ENCODE measurements at regions not wholly inside any gene's neighbourhood (a gene's known extent, or its start where the extent isn't known, plus 50 kb on each side); places are given as distances from the start of the nearest gene placed in this dataset.

- no peak overlapping the region for H3K27ac ChIP-seq
- H3K4me3 ChIP-seq: no peak overlapping the region
Observed at GRCh38 chr18:68623342-68623741, 91.6 kb downstream of the TMX3 start.

GRCh38 chr18:68611311-68611710, 103.6 kb downstream of the TMX3 start:
- Histone ChIP-seq H3K27ac (no peak overlapping the region), H3K4me3 (no peak overlapping the region)

GRCh38 chr18:68608851-68609490, 105.9 kb downstream of the TMX3 start:
- Histone ChIP-seq H3K27ac (no peak overlapping the region), H3K4me3 (no peak overlapping the region)

GRCh38 chr18:68607852-68608251, 107.1 kb downstream of the TMX3 start:
- H3K27ac ChIP-seq: no peak overlapping the region

GRCh38 chr18:68604256-68604655, 110.7 kb downstream of the TMX3 start:
- no peak overlapping the region for H3K27ac ChIP-seq
- H3K4me3 ChIP-seq: no peak overlapping the region

More at GRCh38 chr18:68607852-68608251, 107.1 kb downstream of the TMX3 start:
- no peak overlapping the region for H3K4me3 ChIP-seq

- Histone ChIP-seq H3K27ac (no peak overlapping the region), H3K4me3 (no peak overlapping the region)
Observed at GRCh38 chr18:68596016-68596415, 118.9 kb downstream of the TMX3 start.

- Histone ChIP-seq H3K27ac (no peak overlapping the region), H3K4me3 (no peak overlapping the region)
Observed at GRCh38 chr18:68588169-68588568, 126.7 kb downstream of the TMX3 start.

- H3K4me3 ChIP-seq: no peak overlapping the region
- H3K27ac ChIP-seq: no peak overlapping the region
Observed at GRCh38 chr18:68583685-68584084, 131.2 kb downstream of the TMX3 start.

- H3K4me3 ChIP-seq: no peak overlapping the region
- no peak overlapping the region for H3K27ac ChIP-seq
Observed at GRCh38 chr18:68574311-68574710, 140.6 kb downstream of the TMX3 start.

GRCh38 chr18:68569936-68570335, 145.0 kb downstream of the TMX3 start:
- Histone ChIP-seq H3K27ac (no peak overlapping the region), H3K4me3 (no peak overlapping the region)

- no peak overlapping the region for H3K27ac ChIP-seq
- no peak overlapping the region for H3K4me3 ChIP-seq
Observed at GRCh38 chr18:68568364-68569155, 146.3 kb downstream of the TMX3 start.

- Histone ChIP-seq H3K4me3 (no peak overlapping the region), H3K27ac (no peak overlapping the region)
Observed at GRCh38 chr18:68566991-68567390, 147.9 kb downstream of the TMX3 start.

GRCh38 chr18:68564961-68565360, 149.9 kb downstream of the TMX3 start:
- no peak overlapping the region for H3K4me3 ChIP-seq

GRCh38 chr18:68564351-68564750, 150.6 kb downstream of the TMX3 start:
- no peak overlapping the region for H3K27ac ChIP-seq

More at GRCh38 chr18:68564961-68565360, 149.9 kb downstream of the TMX3 start:
- H3K27ac ChIP-seq: no peak overlapping the region

GRCh38 chr18:68560128-68560527, 154.8 kb downstream of the TMX3 start:
- H3K4me3 ChIP-seq: no peak overlapping the region
- H3K27ac ChIP-seq: no peak overlapping the region

More at GRCh38 chr18:68564351-68564750, 150.6 kb downstream of the TMX3 start:
- H3K4me3 ChIP-seq: no peak overlapping the region

GRCh38 chr18:68557183-68557582, 157.7 kb downstream of the TMX3 start:
- Histone ChIP-seq H3K4me3 (no peak overlapping the region), H3K27ac (no peak overlapping the region)

- no peak overlapping the region for H3K4me3 ChIP-seq
- H3K27ac ChIP-seq: no peak overlapping the region
Observed at GRCh38 chr18:68555879-68556301, 159.0 kb downstream of the TMX3 start.

GRCh38 chr18:68548904-68549870, 165.7 kb downstream of the TMX3 start:
- Histone ChIP-seq H3K27ac (no peak overlapping the region), H3K4me3 (no peak overlapping the region)

GRCh38 chr18:68543344-68543743, 171.6 kb downstream of the TMX3 start:
- H3K27ac ChIP-seq: no peak overlapping the region
- no peak overlapping the region for H3K4me3 ChIP-seq

- no peak overlapping the region for H3K27ac ChIP-seq
- H3K4me3 ChIP-seq: no peak overlapping the region
Observed at GRCh38 chr18:68542846-68543245, 172.1 kb downstream of the TMX3 start.
